ENCODE measurements at regions not wholly inside any gene's neighbourhood (a gene's known extent, or its start where the extent isn't known, plus 50 kb on each side); places are given as distances from the start of the nearest gene placed in this dataset.

- no peak for TF ChIP-seq CTCF (IDR thresholded peaks at IDR 0.05; ENCODE audit: unreplicated experiment)
- intact Hi-C loops (cut with micrococcal nuclease): loop anchor here (2.0 kb wide), 1 partner anchor 124 kb away; no protein-coding TSS in a partner anchor
- Mint-ChIP-seq H3K36me3 (ENCODE audit: insufficient read depth, unreplicated experiment) (no peaks in the 10 kb centered on the region), H3K27me3 (ENCODE audit: insufficient read depth, unreplicated experiment) (no peaks in the 10 kb centered on the region), H3K4me3 (ENCODE audit: unreplicated experiment) (no peak overlapping the region), H3K4me1 (ENCODE audit: insufficient read depth, unreplicated experiment) (peaks cover 21% of the 10 kb centered on the region), H3K27ac (ENCODE audit: low read depth, unreplicated experiment) (peak overlapping the region; percentile 90), H3K9me3 (ENCODE audit: unreplicated experiment) (no peaks in the 10 kb centered on the region)
- POLR2A ChIA-PET: interaction anchor here (0.7 to 3.1 kb wide), 10 partner anchors 10 to 128 kb away, joined by 3 to 42 read pairs (median 4); partner anchors contain the start of gene DKK1
- CTCF ChIA-PET: interaction anchor here (0.7 to 1.5 kb wide), 9 partner anchors 9 to 152 kb away, joined by 3 to 10 read pairs (median 4); partner anchors contain the start of gene DKK1
- no TSS peak for BruUV-seq (replicated peaks)
- DNase-seq (ENCODE audit: unreplicated experiment): no peak
These were observed 128.5 kb downstream of the DKK1 start for GRCh38 chr10:52442576-52442975.

- no peaks in the 10 kb centered on the region for H3K27me3 Mint-ChIP-seq (ENCODE audit: insufficient read depth, unreplicated experiment)
- TF ChIP-seq CTCF (IDR thresholded peaks at IDR 0.05; ENCODE audit: unreplicated experiment): no peak
- POLR2A ChIA-PET: interaction anchor here (0.8 to 4.2 kb wide), 13 partner anchors 9 to 129 kb away, joined by 3 to 42 read pairs (median 6); partner anchors contain the start of gene DKK1
- H3K9me3 Mint-ChIP-seq (ENCODE audit: unreplicated experiment): no peaks in the 10 kb centered on the region
- CTCF ChIA-PET: interaction anchor here (0.8 to 1.5 kb wide), 6 partner anchors 9 to 130 kb away, joined by 3 to 10 read pairs (median 4); partner anchors contain the start of gene DKK1
- intact Hi-C loops (cut with micrococcal nuclease): loop anchor here (1.0 to 2.0 kb wide), 2 partner anchors 9 to 125 kb away; no protein-coding TSS in a partner anchor
- H3K27ac Mint-ChIP-seq (ENCODE audit: low read depth, unreplicated experiment): peak overlapping the region; percentile 90
- H3K36me3 Mint-ChIP-seq (ENCODE audit: insufficient read depth, unreplicated experiment): peaks cover 2% of the 10 kb centered on the region
- peak; percentile 84 for DNase-seq (ENCODE audit: unreplicated experiment)
- peaks cover 32% of the 10 kb centered on the region for H3K4me1 Mint-ChIP-seq (ENCODE audit: insufficient read depth, unreplicated experiment)
- TSS peak; percentile 86 for BruUV-seq (replicated peaks)
- H3K4me3 Mint-ChIP-seq (ENCODE audit: unreplicated experiment): peak overlapping the region; percentile 24
These were observed 129.6 kb downstream of the DKK1 start for GRCh38 chr10:52443419-52444388.

- POLR2A ChIA-PET: interaction anchor here (0.6 to 4.2 kb wide), 4 partner anchors 41 to 134 kb away, joined by 3 to 18 read pairs (median 4); no protein-coding TSS in a partner anchor
- no peak for DNase-seq (ENCODE audit: unreplicated experiment)
- no peaks in the 10 kb centered on the region for H3K9me3 Mint-ChIP-seq (ENCODE audit: unreplicated experiment)
- H3K4me3 Mint-ChIP-seq (ENCODE audit: unreplicated experiment): no peak overlapping the region
- CTCF ChIA-PET: interaction anchor here (0.6 to 3.5 kb wide), 2 partner anchors 121 to 138 kb away, joined by 4 to 13 read pairs; no protein-coding TSS in a partner anchor
- peaks cover 5% of the 10 kb centered on the region for H3K36me3 Mint-ChIP-seq (ENCODE audit: insufficient read depth, unreplicated experiment)
- no TSS peak for BruUV-seq (replicated peaks)
- H3K27ac Mint-ChIP-seq (ENCODE audit: low read depth, unreplicated experiment): peak overlapping the region; percentile 90
- intact Hi-C loops (cut with micrococcal nuclease): no loop called here
- no peak for TF ChIP-seq CTCF (IDR thresholded peaks at IDR 0.05; ENCODE audit: unreplicated experiment)
- H3K27me3 Mint-ChIP-seq (ENCODE audit: insufficient read depth, unreplicated experiment): no peaks in the 10 kb centered on the region
- peaks cover 34% of the 10 kb centered on the region for H3K4me1 Mint-ChIP-seq (ENCODE audit: insufficient read depth, unreplicated experiment)
These were observed 132.3 kb downstream of the DKK1 start for GRCh38 chr10:52446391-52446790.

GRCh38 chr10:52447931-52448353, 133.9 kb downstream of the DKK1 start:
- Mint-ChIP-seq H3K4me3 (ENCODE audit: unreplicated experiment) (no peak overlapping the region), H3K4me1 (ENCODE audit: insufficient read depth, unreplicated experiment) (peaks cover 35% of the 10 kb centered on the region), H3K27me3 (ENCODE audit: insufficient read depth, unreplicated experiment) (no peaks in the 10 kb centered on the region), H3K27ac (ENCODE audit: low read depth, unreplicated experiment) (peak overlapping the region; percentile 46), H3K9me3 (ENCODE audit: unreplicated experiment) (no peaks in the 10 kb centered on the region), H3K36me3 (ENCODE audit: insufficient read depth, unreplicated experiment) (peaks cover 5% of the 10 kb centered on the region)
- no peak for DNase-seq (ENCODE audit: unreplicated experiment)
- no peak for TF ChIP-seq CTCF (IDR thresholded peaks at IDR 0.05; ENCODE audit: unreplicated experiment)
- BruUV-seq (replicated peaks): no TSS peak
- ChIA-PET POLR2A (interaction anchor here (0.6 to 4.2 kb wide), 3 partner anchors 40 to 131 kb away, joined by 3 to 18 read pairs (median 9); no protein-coding TSS in a partner anchor), CTCF (interaction anchor here (0.7 to 3.5 kb wide), 7 partner anchors 39 to 140 kb away, joined by 3 to 13 read pairs (median 5); partner anchors contain the start of gene DKK1)
- intact Hi-C loops (cut with micrococcal nuclease): no loop called here

All from MCF 10A (cell line).